ENCODE measurements at regions not wholly inside any gene's neighbourhood (a gene's known extent, or its start where the extent isn't known, plus 50 kb on each side); places are given as distances from the start of the nearest gene placed in this dataset.

DNA sequence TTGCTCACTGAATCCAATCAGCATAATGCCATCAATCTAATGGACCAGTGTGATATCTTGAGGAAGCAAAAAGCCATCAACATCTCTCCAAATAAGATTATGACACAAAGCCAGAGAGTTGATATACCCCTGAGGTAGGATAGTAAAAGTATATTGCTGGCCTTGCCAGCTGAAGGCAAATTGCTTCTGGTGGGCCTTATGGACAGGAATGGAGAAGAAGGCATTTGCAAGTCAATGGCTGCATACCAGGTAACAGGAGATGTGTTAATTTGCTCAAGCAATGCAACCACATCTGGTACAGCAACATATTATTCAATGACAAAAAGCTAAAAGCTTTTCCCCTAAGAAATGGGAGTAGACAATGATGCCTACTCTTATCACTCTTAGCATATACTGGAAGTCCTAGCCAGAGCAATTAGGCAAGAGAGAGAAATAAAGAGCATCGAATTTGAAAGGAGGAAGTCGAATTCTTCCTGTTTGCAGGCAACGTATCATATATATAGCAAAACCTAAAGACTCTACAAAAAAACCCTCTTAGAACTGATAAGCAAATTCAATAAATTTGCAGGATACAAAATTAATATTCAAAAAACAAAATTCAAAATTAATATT lies 216.1 kb upstream of the RASA1 start:
- POLR2A ChIA-PET, result no interaction called here

DNA sequence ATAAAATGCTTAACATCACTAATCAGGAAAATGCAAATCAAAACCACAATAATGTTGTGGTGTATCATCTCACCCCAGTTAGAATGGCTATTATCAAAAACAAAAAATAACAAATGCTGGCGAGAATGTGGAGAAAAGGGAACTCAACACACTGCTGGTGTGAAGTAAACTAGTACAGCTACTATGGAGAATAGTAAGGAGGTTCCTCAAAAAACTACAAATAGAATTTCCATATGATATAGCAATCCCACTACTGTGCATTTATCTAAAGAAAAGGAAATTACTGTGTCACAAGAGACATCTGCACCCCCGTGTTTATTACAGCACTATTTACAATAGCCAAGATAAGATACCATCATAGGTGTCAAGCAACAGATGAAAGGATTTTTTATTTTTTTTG lies 214.5 kb upstream of the RASA1 start:
- Histone ChIP-seq H3K4me1 (ENCODE audit: control insufficient read depth, insufficient read depth, low read length) (no peaks in the 10 kb centered on the region), H3K36me3 (ENCODE audit: control insufficient read depth, insufficient read depth, low read length) (no peaks in the 10 kb centered on the region), H3K9me3 (ENCODE audit: control insufficient read depth, insufficient read depth, low read depth, low read length) (no peaks in the 10 kb centered on the region), H3K27ac (ENCODE audit: low read length) (no peak overlapping the region), H3K27me3 (ENCODE audit: control insufficient read depth, insufficient read depth, low read length) (no peaks in the 10 kb centered on the region), H3K4me3 (ENCODE audit: low read depth in 2 of 2, low read length in 2 of 2) (no peak overlapping the region)
- ChIA-PET POLR2A (no interaction called here), CTCF (no interaction called here)
- TF ChIP-seq SIN3A (IDR thresholded peaks at IDR 0.05; ENCODE audit: borderline replicate concordance, insufficient read depth, low read depth, low read length), result no peak
- TF ChIP-seq, protein P1, sequence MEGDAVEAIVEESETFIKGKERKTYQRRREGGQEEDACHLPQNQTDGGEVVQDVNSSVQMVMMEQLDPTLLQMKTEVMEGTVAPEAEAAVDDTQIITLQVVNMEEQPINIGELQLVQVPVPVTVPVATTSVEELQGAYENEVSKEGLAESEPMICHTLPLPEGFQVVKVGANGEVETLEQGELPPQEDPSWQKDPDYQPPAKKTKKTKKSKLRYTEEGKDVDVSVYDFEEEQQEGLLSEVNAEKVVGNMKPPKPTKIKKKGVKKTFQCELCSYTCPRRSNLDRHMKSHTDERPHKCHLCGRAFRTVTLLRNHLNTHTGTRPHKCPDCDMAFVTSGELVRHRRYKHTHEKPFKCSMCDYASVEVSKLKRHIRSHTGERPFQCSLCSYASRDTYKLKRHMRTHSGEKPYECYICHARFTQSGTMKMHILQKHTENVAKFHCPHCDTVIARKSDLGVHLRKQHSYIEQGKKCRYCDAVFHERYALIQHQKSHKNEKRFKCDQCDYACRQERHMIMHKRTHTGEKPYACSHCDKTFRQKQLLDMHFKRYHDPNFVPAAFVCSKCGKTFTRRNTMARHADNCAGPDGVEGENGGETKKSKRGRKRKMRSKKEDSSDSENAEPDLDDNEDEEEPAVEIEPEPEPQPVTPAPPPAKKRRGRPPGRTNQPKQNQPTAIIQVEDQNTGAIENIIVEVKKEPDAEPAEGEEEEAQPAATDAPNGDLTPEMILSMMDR (IDR thresholded peaks at IDR 0.05), result no peak
- TF ChIP-seq, protein P2, sequence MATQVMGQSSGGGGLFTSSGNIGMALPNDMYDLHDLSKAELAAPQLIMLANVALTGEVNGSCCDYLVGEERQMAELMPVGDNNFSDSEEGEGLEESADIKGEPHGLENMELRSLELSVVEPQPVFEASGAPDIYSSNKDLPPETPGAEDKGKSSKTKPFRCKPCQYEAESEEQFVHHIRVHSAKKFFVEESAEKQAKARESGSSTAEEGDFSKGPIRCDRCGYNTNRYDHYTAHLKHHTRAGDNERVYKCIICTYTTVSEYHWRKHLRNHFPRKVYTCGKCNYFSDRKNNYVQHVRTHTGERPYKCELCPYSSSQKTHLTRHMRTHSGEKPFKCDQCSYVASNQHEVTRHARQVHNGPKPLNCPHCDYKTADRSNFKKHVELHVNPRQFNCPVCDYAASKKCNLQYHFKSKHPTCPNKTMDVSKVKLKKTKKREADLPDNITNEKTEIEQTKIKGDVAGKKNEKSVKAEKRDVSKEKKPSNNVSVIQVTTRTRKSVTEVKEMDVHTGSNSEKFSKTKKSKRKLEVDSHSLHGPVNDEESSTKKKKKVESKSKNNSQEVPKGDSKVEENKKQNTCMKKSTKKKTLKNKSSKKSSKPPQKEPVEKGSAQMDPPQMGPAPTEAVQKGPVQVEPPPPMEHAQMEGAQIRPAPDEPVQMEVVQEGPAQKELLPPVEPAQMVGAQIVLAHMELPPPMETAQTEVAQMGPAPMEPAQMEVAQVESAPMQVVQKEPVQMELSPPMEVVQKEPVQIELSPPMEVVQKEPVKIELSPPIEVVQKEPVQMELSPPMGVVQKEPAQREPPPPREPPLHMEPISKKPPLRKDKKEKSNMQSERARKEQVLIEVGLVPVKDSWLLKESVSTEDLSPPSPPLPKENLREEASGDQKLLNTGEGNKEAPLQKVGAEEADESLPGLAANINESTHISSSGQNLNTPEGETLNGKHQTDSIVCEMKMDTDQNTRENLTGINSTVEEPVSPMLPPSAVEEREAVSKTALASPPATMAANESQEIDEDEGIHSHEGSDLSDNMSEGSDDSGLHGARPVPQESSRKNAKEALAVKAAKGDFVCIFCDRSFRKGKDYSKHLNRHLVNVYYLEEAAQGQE (IDR thresholded peaks at IDR 0.05; ENCODE audit: insufficient read depth in 1 of 2, low read depth in 2 of 2, low read length in 1 of 2), result no peak
- TF ChIP-seq TCF7L2 (IDR thresholded peaks at IDR 0.05; ENCODE audit: low read depth, low read length), result no peak
- TF ChIP-seq POLR2AphosphoS5 (IDR thresholded peaks at IDR 0.05; ENCODE audit: low read depth, low read length), result no peak
- intact Hi-C loops (cut with micrococcal nuclease; ENCODE audit: unreplicated experiment) (no loop called here), in situ Hi-C loops (cut with HindIII; ENCODE audit: low pct_unique_long_range_greater_than_20kb, low sequenced_read_pairs) (no loop called here)
- ATAC-seq (no peak), DNase-seq (ENCODE audit: low read depth, low spot score) (no peak)
- BruUV-seq (replicated peaks), result no TSS peak

More for the DNA sequence above, 216.1 kb upstream of the RASA1 start:
- Histone ChIP-seq H3K27ac (ENCODE audit: low read length) (no peak overlapping the region), H3K9me3 (ENCODE audit: control insufficient read depth, insufficient read depth, low read depth, low read length) (no peaks in the 10 kb centered on the region), H3K27me3 (ENCODE audit: control insufficient read depth, insufficient read depth, low read length) (no peaks in the 10 kb centered on the region), H3K4me3 (ENCODE audit: low read depth in 2 of 2, low read length in 2 of 2) (no peak overlapping the region), H3K36me3 (ENCODE audit: control insufficient read depth, insufficient read depth, low read length) (no peaks in the 10 kb centered on the region), H3K4me1 (ENCODE audit: control insufficient read depth, insufficient read depth, low read length) (no peaks in the 10 kb centered on the region)
- intact Hi-C loops (cut with micrococcal nuclease; ENCODE audit: unreplicated experiment), result no loop called here
- no peak for TF ChIP-seq POLR2AphosphoS5 (IDR thresholded peaks at IDR 0.05; ENCODE audit: low read depth, low read length)
- TF ChIP-seq, protein P1 (IDR thresholded peaks at IDR 0.05), result no peak
- no peak for TF ChIP-seq TCF7L2 (IDR thresholded peaks at IDR 0.05; ENCODE audit: low read depth, low read length)
- TF ChIP-seq, protein P2 (IDR thresholded peaks at IDR 0.05; ENCODE audit: insufficient read depth in 1 of 2, low read depth in 2 of 2, low read length in 1 of 2), result no peak
- TF ChIP-seq SIN3A (IDR thresholded peaks at IDR 0.05; ENCODE audit: borderline replicate concordance, insufficient read depth, low read depth, low read length), result no peak
- CTCF ChIA-PET, result no interaction called here
- ATAC-seq (no peak), DNase-seq (ENCODE audit: low read depth, low spot score) (no peak)
- in situ Hi-C loops (cut with HindIII; ENCODE audit: low pct_unique_long_range_greater_than_20kb, low sequenced_read_pairs), result no loop called here
- no TSS peak for BruUV-seq (replicated peaks)
